ENCODE measurements at regions not wholly inside any gene's neighbourhood (a gene's known extent, or its start where the extent isn't known, plus 50 kb on each side); places are given as distances from the start of the nearest gene placed in this dataset.
"Not testable (repeated sequence)": the region's sequence is repeated elsewhere in the genome, so short reads cannot be mapped to it uniquely, and the experiment has no call there.

GRCh38 chr7:68728720-68729119 is 869.6 kb upstream of the AUTS2 start:
- not testable (repeated sequence) for DNase-seq

GRCh38 chr7:68729371-68729770 is 868.9 kb upstream of the AUTS2 start:
- peak; percentile 62 to 85 for DNase-seq

- no peak for DNase-seq
These were observed 868.1 kb upstream of the AUTS2 start for GRCh38 chr7:68730194-68730593.

GRCh38 chr7:68730964-68731363 is 867.3 kb upstream of the AUTS2 start:
- no peak for DNase-seq

GRCh38 chr7:68733219-68734153 is 864.8 kb upstream of the AUTS2 start:
- no peak for DNase-seq

GRCh38 chr7:68734431-68734830 is 863.8 kb upstream of the AUTS2 start:
- DNase-seq: no peak

GRCh38 chr7:68739306-68739705 is 859.0 kb upstream of the AUTS2 start:
- DNase-seq: no peak

- DNase-seq: peak; percentile 28 to 86
These were observed 854.2 kb upstream of the AUTS2 start for GRCh38 chr7:68744036-68744435.

- peak; percentile 65 to 89 for DNase-seq
These were observed 849.1 kb upstream of the AUTS2 start for GRCh38 chr7:68748934-68749900.

GRCh38 chr7:68752485-68753178 is 845.6 kb upstream of the AUTS2 start:
- DNase-seq: no peak

- no peak for DNase-seq
These were observed 843.9 kb upstream of the AUTS2 start for GRCh38 chr7:68754414-68754813.

- no peak for DNase-seq
These were observed 841.2 kb upstream of the AUTS2 start for GRCh38 chr7:68756986-68757495.

- DNase-seq: no peak
These were observed 837.7 kb upstream of the AUTS2 start for GRCh38 chr7:68760556-68760955.

- DNase-seq: no peak
These were observed 830.8 kb upstream of the AUTS2 start for GRCh38 chr7:68767462-68767861.

GRCh38 chr7:68770649-68771048 is 827.6 kb upstream of the AUTS2 start:
- DNase-seq: peak in 1 of 2 experiments; percentile 64

- DNase-seq: no peak
These were observed 821.9 kb upstream of the AUTS2 start for GRCh38 chr7:68776326-68776725.

GRCh38 chr7:68783684-68784083 is 814.6 kb upstream of the AUTS2 start:
- DNase-seq: no peak

GRCh38 chr7:68785036-68785435 is 813.2 kb upstream of the AUTS2 start:
- no peak for DNase-seq

- DNase-seq: no peak
These were observed 810.7 kb upstream of the AUTS2 start for GRCh38 chr7:68787566-68787965.

GRCh38 chr7:68788529-68788928 is 809.7 kb upstream of the AUTS2 start:
- not testable (repeated sequence) for DNase-seq

- no peak for DNase-seq
These were observed 808.7 kb upstream of the AUTS2 start for GRCh38 chr7:68789597-68789996.

- peak; percentile 35 to 90 for DNase-seq
These were observed 805.9 kb upstream of the AUTS2 start for GRCh38 chr7:68792351-68792750.

- no peak for DNase-seq
These were observed 804.8 kb upstream of the AUTS2 start for GRCh38 chr7:68793513-68793912.

All from NCI-H524 (cell line).